ENCODE measurements at regions not wholly inside any gene's neighbourhood (a gene's known extent, or its start where the extent isn't known, plus 50 kb on each side); places are given as distances from the start of the nearest gene placed in this dataset.

- ChIA-PET CTCF (no interaction called here), POLR2A (no interaction called here)
- TF ChIP-seq L3MBTL2 (conservative IDR thresholded peaks at IDR 0.05) (no peak), PKNOX1 (IDR thresholded peaks at IDR 0.05) (no peak), HDGF (IDR thresholded peaks at IDR 0.05; ENCODE audit: borderline replicate concordance) (no peak), NFRKB (IDR thresholded peaks at IDR 0.05) (no peak), CTBP1 (IDR thresholded peaks at IDR 0.05; ENCODE audit: borderline replicate concordance) (no peak), FOXK2 (IDR thresholded peaks at IDR 0.05) (no peak), ELF4 (IDR thresholded peaks at IDR 0.05) (no peak), ARNT (IDR thresholded peaks at IDR 0.05) (no peak), ZNF384 (IDR thresholded peaks at IDR 0.05) (no peak), TARDBP (IDR thresholded peaks at IDR 0.05) (no peak), BHLHE40 (IDR thresholded peaks at IDR 0.05; ENCODE audit: borderline replicate concordance) (no peak), FOXA1 (IDR thresholded peaks at IDR 0.05) (no peak), FOXM1 (IDR thresholded peaks at IDR 0.05; ENCODE audit: borderline replicate concordance) (no peak), LEF1 (IDR thresholded peaks at IDR 0.05; ENCODE audit: borderline replicate concordance) (no peak), SP1 (IDR thresholded peaks at IDR 0.05) (no peak), SUZ12 (IDR thresholded peaks at IDR 0.05) (no peak)
- DNase-seq (ENCODE audit: extremely low spot score), result no peak
Measured at GRCh38 chr12:84692071-84692470, 220.5 kb downstream of the SLC6A15 start.

- TF ChIP-seq PKNOX1 (IDR thresholded peaks at IDR 0.05) (no peak), FOXA1 (IDR thresholded peaks at IDR 0.05) (no peak), BHLHE40 (IDR thresholded peaks at IDR 0.05; ENCODE audit: borderline replicate concordance) (no peak), SP1 (IDR thresholded peaks at IDR 0.05) (no peak), TARDBP (IDR thresholded peaks at IDR 0.05) (no peak), L3MBTL2 (conservative IDR thresholded peaks at IDR 0.05) (no peak), FOXK2 (IDR thresholded peaks at IDR 0.05) (no peak), FOXM1 (IDR thresholded peaks at IDR 0.05; ENCODE audit: borderline replicate concordance) (no peak)
- POLR2A ChIA-PET, result no interaction called here
- CTCF ChIA-PET, result no interaction called here
- DNase-seq (ENCODE audit: extremely low spot score), result no peak
Measured at GRCh38 chr12:84691266-84691665, 221.3 kb downstream of the SLC6A15 start.

GRCh38 chr12:84689638-84690037 lies 223.0 kb downstream of the SLC6A15 start:
- CTCF ChIA-PET, result no interaction called here
- POLR2A ChIA-PET, result no interaction called here
- DNase-seq (ENCODE audit: extremely low spot score), result no peak
- TF ChIP-seq SUZ12 (IDR thresholded peaks at IDR 0.05) (no peak), SP1 (IDR thresholded peaks at IDR 0.05) (no peak), ZNF384 (IDR thresholded peaks at IDR 0.05) (no peak), L3MBTL2 (conservative IDR thresholded peaks at IDR 0.05) (no peak), ELF4 (IDR thresholded peaks at IDR 0.05) (no peak), PKNOX1 (IDR thresholded peaks at IDR 0.05) (no peak), BHLHE40 (IDR thresholded peaks at IDR 0.05; ENCODE audit: borderline replicate concordance) (no peak), ARNT (IDR thresholded peaks at IDR 0.05) (no peak), NFRKB (IDR thresholded peaks at IDR 0.05) (no peak), TARDBP (IDR thresholded peaks at IDR 0.05) (no peak), FOXM1 (IDR thresholded peaks at IDR 0.05; ENCODE audit: borderline replicate concordance) (no peak), FOXK2 (IDR thresholded peaks at IDR 0.05) (no peak), HDGF (IDR thresholded peaks at IDR 0.05; ENCODE audit: borderline replicate concordance) (no peak), CTBP1 (IDR thresholded peaks at IDR 0.05; ENCODE audit: borderline replicate concordance) (no peak), FOXA1 (IDR thresholded peaks at IDR 0.05) (no peak), LEF1 (IDR thresholded peaks at IDR 0.05; ENCODE audit: borderline replicate concordance) (no peak)

- CTCF ChIA-PET, result no interaction called here
- TF ChIP-seq SP1 (IDR thresholded peaks at IDR 0.05) (no peak), L3MBTL2 (conservative IDR thresholded peaks at IDR 0.05) (no peak)
- no peak for DNase-seq (ENCODE audit: extremely low spot score)
- POLR2A ChIA-PET, result no interaction called here
Measured at GRCh38 chr12:84685379-84685778, 227.2 kb downstream of the SLC6A15 start.

GRCh38 chr12:84676787-84677186 lies 235.8 kb downstream of the SLC6A15 start:
- CTCF ChIA-PET, result no interaction called here
- no peak for TF ChIP-seq NFRKB (IDR thresholded peaks at IDR 0.05)
- no peak for TF ChIP-seq SP1 (IDR thresholded peaks at IDR 0.05)
- no peak for TF ChIP-seq ELF4 (IDR thresholded peaks at IDR 0.05)
- TF ChIP-seq FOXK2 (IDR thresholded peaks at IDR 0.05), result no peak
- POLR2A ChIA-PET, result no interaction called here
- no peak for DNase-seq (ENCODE audit: extremely low spot score)

GRCh38 chr12:84661786-84662185 lies 250.8 kb downstream of the SLC6A15 start:
- DNase-seq (ENCODE audit: extremely low spot score), result no peak
- TF ChIP-seq SP1 (IDR thresholded peaks at IDR 0.05) (no peak), L3MBTL2 (conservative IDR thresholded peaks at IDR 0.05) (no peak), FOXK2 (IDR thresholded peaks at IDR 0.05) (no peak)
- CTCF ChIA-PET, result no interaction called here
- POLR2A ChIA-PET, result no interaction called here

GRCh38 chr12:84660139-84660538 lies 252.5 kb downstream of the SLC6A15 start:
- POLR2A ChIA-PET, result no interaction called here
- DNase-seq (ENCODE audit: extremely low spot score), result no peak
- TF ChIP-seq SP1 (IDR thresholded peaks at IDR 0.05), result no peak
- no peak for TF ChIP-seq SUZ12 (IDR thresholded peaks at IDR 0.05)
- no peak for TF ChIP-seq TARDBP (IDR thresholded peaks at IDR 0.05)
- TF ChIP-seq ARNT (IDR thresholded peaks at IDR 0.05), result no peak
- TF ChIP-seq L3MBTL2 (conservative IDR thresholded peaks at IDR 0.05), result no peak
- no peak for TF ChIP-seq FOXK2 (IDR thresholded peaks at IDR 0.05)
- no peak for TF ChIP-seq FOXM1 (IDR thresholded peaks at IDR 0.05; ENCODE audit: borderline replicate concordance)
- no peak for TF ChIP-seq ZNF384 (IDR thresholded peaks at IDR 0.05)
- TF ChIP-seq ELF4 (IDR thresholded peaks at IDR 0.05), result no peak
- no peak for TF ChIP-seq CTBP1 (IDR thresholded peaks at IDR 0.05; ENCODE audit: borderline replicate concordance)
- no peak for TF ChIP-seq FOXA1 (IDR thresholded peaks at IDR 0.05)
- no peak for TF ChIP-seq BHLHE40 (IDR thresholded peaks at IDR 0.05; ENCODE audit: borderline replicate concordance)
- no peak for TF ChIP-seq LEF1 (IDR thresholded peaks at IDR 0.05; ENCODE audit: borderline replicate concordance)
- no peak for TF ChIP-seq NFRKB (IDR thresholded peaks at IDR 0.05)
- TF ChIP-seq PKNOX1 (IDR thresholded peaks at IDR 0.05), result no peak
- TF ChIP-seq HDGF (IDR thresholded peaks at IDR 0.05; ENCODE audit: borderline replicate concordance), result no peak
- CTCF ChIA-PET, result no interaction called here
